SU-DHL-6 (cell line): ENCODE measurements at regions not wholly inside any gene's neighbourhood (a gene's known extent, or its start where the extent isn't known, plus 50 kb on each side); places are given as distances from the start of the nearest gene placed in this dataset.

ENCODE experiments used
- EZH2phosphoT487 ChIP-seq: fragments of 200-600 bp; sonication (generic), shearing (Covaris generic); conservative IDR thresholded peaks from 2 replicates; pipeline ENCODE4 v1.6.1; 2018; ENCODE audit warnings: mild to moderate bottlenecking, antibody characterized with exemption, low read length, moderate library complexity, mixed read lengths
- TF ChIP-seq, protein P1 (sequence below): fragments of 200-600 bp; sonication (generic); IDR thresholded peaks from one replicate; pipeline ENCODE4 v1.5.1; 2017; ENCODE audit warnings: antibody characterized with exemption, mild to moderate bottlenecking, low read length, moderate library complexity; ENCODE audit not compliant: insufficient read depth, poor library complexity, severe bottlenecking

GRCh38 chr16:63652091-63652490 is 1469.8 kb downstream of the CDH11 start:
- TF ChIP-seq, protein P1, sequence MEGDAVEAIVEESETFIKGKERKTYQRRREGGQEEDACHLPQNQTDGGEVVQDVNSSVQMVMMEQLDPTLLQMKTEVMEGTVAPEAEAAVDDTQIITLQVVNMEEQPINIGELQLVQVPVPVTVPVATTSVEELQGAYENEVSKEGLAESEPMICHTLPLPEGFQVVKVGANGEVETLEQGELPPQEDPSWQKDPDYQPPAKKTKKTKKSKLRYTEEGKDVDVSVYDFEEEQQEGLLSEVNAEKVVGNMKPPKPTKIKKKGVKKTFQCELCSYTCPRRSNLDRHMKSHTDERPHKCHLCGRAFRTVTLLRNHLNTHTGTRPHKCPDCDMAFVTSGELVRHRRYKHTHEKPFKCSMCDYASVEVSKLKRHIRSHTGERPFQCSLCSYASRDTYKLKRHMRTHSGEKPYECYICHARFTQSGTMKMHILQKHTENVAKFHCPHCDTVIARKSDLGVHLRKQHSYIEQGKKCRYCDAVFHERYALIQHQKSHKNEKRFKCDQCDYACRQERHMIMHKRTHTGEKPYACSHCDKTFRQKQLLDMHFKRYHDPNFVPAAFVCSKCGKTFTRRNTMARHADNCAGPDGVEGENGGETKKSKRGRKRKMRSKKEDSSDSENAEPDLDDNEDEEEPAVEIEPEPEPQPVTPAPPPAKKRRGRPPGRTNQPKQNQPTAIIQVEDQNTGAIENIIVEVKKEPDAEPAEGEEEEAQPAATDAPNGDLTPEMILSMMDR = no peak
- no peak for TF ChIP-seq EZH2phosphoT487
